ENCODE measurements at regions not wholly inside any gene's neighbourhood (a gene's known extent, or its start where the extent isn't known, plus 50 kb on each side); places are given as distances from the start of the nearest gene placed in this dataset.

GRCh38 chr15:79204886-79205675, 77.4 kb upstream of the ANKRD34C start:
- FAIRE-seq = no peak
- H3K9me3 Mint-ChIP-seq (ENCODE audit: unreplicated experiment) = no peaks in the 10 kb centered on the region
- H3K27ac ChIP-seq (ENCODE audit: low read depth, low read length) = no peak overlapping the region

GRCh38 chr15:79198461-79198860, 84.1 kb upstream of the ANKRD34C start:
- DNase-seq (ENCODE audit: low read depth) = no peak
- Mint-ChIP-seq H3K4me3 (ENCODE audit: unreplicated experiment) (no peak overlapping the region), H3K36me3 (ENCODE audit: low read depth, unreplicated experiment) (no peaks in the 10 kb centered on the region), H3K27ac (ENCODE audit: unreplicated experiment) (no peak overlapping the region), H3K9me3 (ENCODE audit: unreplicated experiment) (no peaks in the 10 kb centered on the region), H3K4me1 (ENCODE audit: low read depth, unreplicated experiment) (no peaks in the 10 kb centered on the region), H3K27me3 (ENCODE audit: low read depth, unreplicated experiment) (peaks cover 38% of the 10 kb centered on the region)
- H3K79me2 ChIP-seq (ENCODE audit: insufficient read depth, low read length) = no peaks in the 10 kb centered on the region
- no peak overlapping the region for H3K4me2 ChIP-seq (ENCODE audit: low read length)
- TF ChIP-seq EZH2 (IDR thresholded peaks at IDR 0.05; ENCODE audit: insufficient read depth, low read length) = no peak
- TF ChIP-seq, protein P1, sequence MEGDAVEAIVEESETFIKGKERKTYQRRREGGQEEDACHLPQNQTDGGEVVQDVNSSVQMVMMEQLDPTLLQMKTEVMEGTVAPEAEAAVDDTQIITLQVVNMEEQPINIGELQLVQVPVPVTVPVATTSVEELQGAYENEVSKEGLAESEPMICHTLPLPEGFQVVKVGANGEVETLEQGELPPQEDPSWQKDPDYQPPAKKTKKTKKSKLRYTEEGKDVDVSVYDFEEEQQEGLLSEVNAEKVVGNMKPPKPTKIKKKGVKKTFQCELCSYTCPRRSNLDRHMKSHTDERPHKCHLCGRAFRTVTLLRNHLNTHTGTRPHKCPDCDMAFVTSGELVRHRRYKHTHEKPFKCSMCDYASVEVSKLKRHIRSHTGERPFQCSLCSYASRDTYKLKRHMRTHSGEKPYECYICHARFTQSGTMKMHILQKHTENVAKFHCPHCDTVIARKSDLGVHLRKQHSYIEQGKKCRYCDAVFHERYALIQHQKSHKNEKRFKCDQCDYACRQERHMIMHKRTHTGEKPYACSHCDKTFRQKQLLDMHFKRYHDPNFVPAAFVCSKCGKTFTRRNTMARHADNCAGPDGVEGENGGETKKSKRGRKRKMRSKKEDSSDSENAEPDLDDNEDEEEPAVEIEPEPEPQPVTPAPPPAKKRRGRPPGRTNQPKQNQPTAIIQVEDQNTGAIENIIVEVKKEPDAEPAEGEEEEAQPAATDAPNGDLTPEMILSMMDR (IDR thresholded peaks at IDR 0.05; ENCODE audit: insufficient read depth, low read depth, low read length) = no peak
- H3K27me3 ChIP-seq (ENCODE audit: insufficient read depth, low read length) = peaks cover 3% of the 10 kb centered on the region
- H3K36me3 ChIP-seq (ENCODE audit: insufficient read depth, low read length) = no peaks in the 10 kb centered on the region
- no peak overlapping the region for H3K9ac ChIP-seq (ENCODE audit: low read length)
- H3K4me1 ChIP-seq (ENCODE audit: insufficient read depth, low read length) = no peaks in the 10 kb centered on the region
- no peaks in the 10 kb centered on the region for H4K20me1 ChIP-seq (ENCODE audit: insufficient read depth, low read length)
- H3K9me3 ChIP-seq (ENCODE audit: insufficient read depth, low read depth, low read length) = no peaks in the 10 kb centered on the region
- FAIRE-seq = no peak
- no peak overlapping the region for H2AFZ ChIP-seq (ENCODE audit: low read depth, low read length)
- no peak overlapping the region for H3K4me3 ChIP-seq (ENCODE audit: insufficient read depth, low read depth, low read length)
- no peak overlapping the region for H3K27ac ChIP-seq (ENCODE audit: low read depth, low read length)

More at GRCh38 chr15:79204886-79205675, 77.4 kb upstream of the ANKRD34C start:
- TF ChIP-seq, protein P1 (IDR thresholded peaks at IDR 0.05; ENCODE audit: insufficient read depth, low read depth, low read length) = no peak
- no peak for TF ChIP-seq EZH2 (IDR thresholded peaks at IDR 0.05; ENCODE audit: insufficient read depth, low read length)
- DNase-seq (ENCODE audit: low read depth) = no peak
- Histone ChIP-seq H3K4me2 (ENCODE audit: low read length) (no peak overlapping the region), H3K79me2 (ENCODE audit: insufficient read depth, low read length) (no peaks in the 10 kb centered on the region), H3K4me3 (ENCODE audit: insufficient read depth, low read depth, low read length) (no peak overlapping the region), H3K36me3 (ENCODE audit: insufficient read depth, low read length) (no peaks in the 10 kb centered on the region), H3K4me1 (ENCODE audit: insufficient read depth, low read length) (no peaks in the 10 kb centered on the region), H3K9me3 (ENCODE audit: insufficient read depth, low read depth, low read length) (no peaks in the 10 kb centered on the region), H2AFZ (ENCODE audit: low read depth, low read length) (no peak overlapping the region), H3K27me3 (ENCODE audit: insufficient read depth, low read length) (peaks cover 4% of the 10 kb centered on the region), H3K9ac (ENCODE audit: low read length) (no peak overlapping the region), H4K20me1 (ENCODE audit: insufficient read depth, low read length) (no peaks in the 10 kb centered on the region)
- H3K4me1 Mint-ChIP-seq (ENCODE audit: low read depth, unreplicated experiment) = no peaks in the 10 kb centered on the region
- no peak overlapping the region for H3K27ac Mint-ChIP-seq (ENCODE audit: unreplicated experiment)
- peaks cover 63% of the 10 kb centered on the region for H3K27me3 Mint-ChIP-seq (ENCODE audit: low read depth, unreplicated experiment)
- H3K36me3 Mint-ChIP-seq (ENCODE audit: low read depth, unreplicated experiment) = no peaks in the 10 kb centered on the region
- no peak overlapping the region for H3K4me3 Mint-ChIP-seq (ENCODE audit: unreplicated experiment)

DNA sequence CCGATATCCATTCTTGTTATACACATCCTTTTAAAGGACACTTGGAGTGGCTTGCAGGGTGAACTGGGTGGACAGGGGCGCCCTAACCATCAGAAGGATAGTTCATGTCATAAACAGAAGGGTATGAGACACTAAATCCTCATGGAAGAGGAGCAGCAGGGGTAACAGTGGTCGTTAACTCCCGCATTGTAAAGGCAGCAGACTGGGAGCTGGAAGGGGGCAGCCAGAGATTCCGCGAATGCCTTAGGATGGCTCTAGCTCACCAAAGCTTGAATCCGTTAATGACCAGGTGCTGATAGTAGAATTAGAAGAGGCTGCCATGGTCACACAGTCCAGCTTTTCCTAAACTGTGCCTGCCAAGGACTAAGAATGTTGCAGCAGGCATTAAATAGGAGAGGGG, 85.2 kb upstream of the ANKRD34C start:
- H4K20me1 ChIP-seq (ENCODE audit: insufficient read depth, low read length) = no peaks in the 10 kb centered on the region
- H3K4me2 ChIP-seq (ENCODE audit: low read length) = no peak overlapping the region
- DNase-seq (ENCODE audit: low read depth) (no peak), FAIRE-seq (no peak)
- no peak overlapping the region for H3K4me3 ChIP-seq (ENCODE audit: insufficient read depth, low read depth, low read length)
- H3K27me3 ChIP-seq (ENCODE audit: insufficient read depth, low read length) = peaks cover 11% of the 10 kb centered on the region
- H2AFZ ChIP-seq (ENCODE audit: low read depth, low read length) = no peak overlapping the region
- H3K9me3 Mint-ChIP-seq (ENCODE audit: unreplicated experiment) = no peaks in the 10 kb centered on the region
- no peaks in the 10 kb centered on the region for H3K4me1 ChIP-seq (ENCODE audit: insufficient read depth, low read length)
- no peak overlapping the region for H3K27ac Mint-ChIP-seq (ENCODE audit: unreplicated experiment)
- peaks cover 34% of the 10 kb centered on the region for H3K27me3 Mint-ChIP-seq (ENCODE audit: low read depth, unreplicated experiment)
- TF ChIP-seq, protein P1 (IDR thresholded peaks at IDR 0.05; ENCODE audit: insufficient read depth, low read depth, low read length) = no peak
- no peak for TF ChIP-seq EZH2 (IDR thresholded peaks at IDR 0.05; ENCODE audit: insufficient read depth, low read length)
- H3K36me3 Mint-ChIP-seq (ENCODE audit: low read depth, unreplicated experiment) = no peaks in the 10 kb centered on the region
- H3K9me3 ChIP-seq (ENCODE audit: insufficient read depth, low read depth, low read length) = no peaks in the 10 kb centered on the region
- no peak overlapping the region for H3K9ac ChIP-seq (ENCODE audit: low read length)
- H3K36me3 ChIP-seq (ENCODE audit: insufficient read depth, low read length) = no peaks in the 10 kb centered on the region
- H3K27ac ChIP-seq (ENCODE audit: low read depth, low read length) = no peak overlapping the region
- H3K4me3 Mint-ChIP-seq (ENCODE audit: unreplicated experiment) = no peak overlapping the region
- no peaks in the 10 kb centered on the region for H3K4me1 Mint-ChIP-seq (ENCODE audit: low read depth, unreplicated experiment)
- no peaks in the 10 kb centered on the region for H3K79me2 ChIP-seq (ENCODE audit: insufficient read depth, low read length)

All from astrocyte (in vitro differentiated cells and primary cell).